ENCODE measurements at regions not wholly inside any gene's neighbourhood (a gene's known extent, or its start where the extent isn't known, plus 50 kb on each side); places are given as distances from the start of the nearest gene placed in this dataset.

GRCh38 chr15:98025237-98025636 lies 64.7 kb downstream of the ARRDC4 start:
- DNase-seq: no peak

- no peak for DNase-seq
These were observed 74.2 kb downstream of the ARRDC4 start for GRCh38 chr15:98034731-98035130.

GRCh38 chr15:98035134-98035533 lies 74.6 kb downstream of the ARRDC4 start:
- no peak for DNase-seq

GRCh38 chr15:98035577-98036010 lies 75.1 kb downstream of the ARRDC4 start:
- DNase-seq: no peak

GRCh38 chr15:98039596-98039995 lies 79.1 kb downstream of the ARRDC4 start:
- DNase-seq: no peak

- DNase-seq: no peak
These were observed 79.6 kb downstream of the ARRDC4 start for GRCh38 chr15:98040146-98040545.

- DNase-seq: no peak
These were observed 82.9 kb downstream of the ARRDC4 start for GRCh38 chr15:98043160-98044014.

GRCh38 chr15:98051734-98052133 lies 91.2 kb downstream of the ARRDC4 start:
- DNase-seq: no peak

- DNase-seq: no peak
These were observed 97.0 kb downstream of the ARRDC4 start for GRCh38 chr15:98057453-98057852.

- no peak for DNase-seq
These were observed 102.4 kb downstream of the ARRDC4 start for GRCh38 chr15:98062869-98063268.

- no peak for DNase-seq
These were observed 102.8 kb downstream of the ARRDC4 start for GRCh38 chr15:98063315-98063714.

- DNase-seq: no peak
These were observed 103.4 kb downstream of the ARRDC4 start for GRCh38 chr15:98063871-98064270.

GRCh38 chr15:98067339-98067738 lies 106.8 kb downstream of the ARRDC4 start:
- DNase-seq: no peak

- DNase-seq: no peak
These were observed 108.8 kb downstream of the ARRDC4 start for GRCh38 chr15:98069256-98069655.

- no peak for DNase-seq
These were observed 109.6 kb downstream of the ARRDC4 start for GRCh38 chr15:98070137-98070536.

GRCh38 chr15:98071786-98072185 lies 111.3 kb downstream of the ARRDC4 start:
- no peak for DNase-seq

GRCh38 chr15:98075441-98075840 lies 114.9 kb downstream of the ARRDC4 start:
- DNase-seq: no peak

GRCh38 chr15:98076021-98076816 lies 115.7 kb downstream of the ARRDC4 start:
- DNase-seq: no peak

GRCh38 chr15:98077186-98077585 lies 116.7 kb downstream of the ARRDC4 start:
- DNase-seq: no peak

- no peak for DNase-seq
These were observed 120.3 kb downstream of the ARRDC4 start for GRCh38 chr15:98080791-98081190.

GRCh38 chr15:98083203-98083910 lies 122.9 kb downstream of the ARRDC4 start:
- DNase-seq: no peak

- DNase-seq: no peak
These were observed 124.6 kb downstream of the ARRDC4 start for GRCh38 chr15:98085003-98085639.
